ENCODE measurements at regions not wholly inside any gene's neighbourhood (a gene's known extent, or its start where the extent isn't known, plus 50 kb on each side); places are given as distances from the start of the nearest gene placed in this dataset.

- 77 to 84% methylated on average over 4 of the region's 4 CpGs for WGBS, 2 donors
- TF ChIP-seq CTCF (IDR thresholded peaks at IDR 0.05) (no peak), POLR2A (IDR thresholded peaks at IDR 0.05) (no peak)
Measured at GRCh38 chr1:224518528-224518927, 83.9 kb upstream of the WDR26 start.

GRCh38 chr1:224519874-224520273 lies 85.3 kb upstream of the WDR26 start:
- TF ChIP-seq POLR2A (IDR thresholded peaks at IDR 0.05) (no peak), CTCF (IDR thresholded peaks at IDR 0.05) (no peak)
- DNase-seq (ENCODE audit: low spot score in 2 of 2) = no peak
- H3K4me3 ChIP-seq (ENCODE audit: low read depth, poor library complexity, severe bottlenecking) = no peak overlapping the region
- intact Hi-C loops (cut with DNase I; ENCODE audit: low total_unique reads) = no loop called here

More at GRCh38 chr1:224518528-224518927, 83.9 kb upstream of the WDR26 start:
- intact Hi-C loops (cut with DNase I; ENCODE audit: low total_unique reads) = no loop called here
- DNase-seq (ENCODE audit: low spot score in 2 of 2) = no peak
- no peak overlapping the region for H3K4me3 ChIP-seq (ENCODE audit: low read depth, poor library complexity, severe bottlenecking)

- 95% methylated on average over 4 of the region's 4 CpGs for WGBS, 2 donors
- intact Hi-C loops (cut with DNase I; ENCODE audit: low total_unique reads) = no loop called here
Measured at GRCh38 chr1:224520808-224521207, 86.2 kb upstream of the WDR26 start.

GRCh38 chr1:224521904-224522734 lies 87.5 kb upstream of the WDR26 start:
- intact Hi-C loops (cut with DNase I; ENCODE audit: low total_unique reads) = no loop called here
- 37 to 45% methylated on average over 3 of the region's 3 CpGs for WGBS, 2 donors

More at GRCh38 chr1:224520808-224521207, 86.2 kb upstream of the WDR26 start:
- no peak overlapping the region for H3K4me3 ChIP-seq (ENCODE audit: low read depth, poor library complexity, severe bottlenecking)
- DNase-seq (ENCODE audit: low spot score in 2 of 2) = no peak
- no peak for TF ChIP-seq POLR2A (IDR thresholded peaks at IDR 0.05)
- no peak for TF ChIP-seq CTCF (IDR thresholded peaks at IDR 0.05)

GRCh38 chr1:224523676-224524075 lies 89.1 kb upstream of the WDR26 start:
- DNase-seq (ENCODE audit: low spot score in 2 of 2) = no peak
- intact Hi-C loops (cut with DNase I; ENCODE audit: low total_unique reads) = no loop called here
- no peak for TF ChIP-seq CTCF (IDR thresholded peaks at IDR 0.05)
- TF ChIP-seq POLR2A (IDR thresholded peaks at IDR 0.05) = no peak
- no peak overlapping the region for H3K4me3 ChIP-seq (ENCODE audit: low read depth, poor library complexity, severe bottlenecking)

More at GRCh38 chr1:224521904-224522734, 87.5 kb upstream of the WDR26 start:
- no peak for DNase-seq (ENCODE audit: low spot score in 2 of 2)
- no peak overlapping the region for H3K4me3 ChIP-seq (ENCODE audit: low read depth, poor library complexity, severe bottlenecking)
- TF ChIP-seq POLR2A (IDR thresholded peaks at IDR 0.05) (no peak), CTCF (IDR thresholded peaks at IDR 0.05) (no peak)

- 89 to 91% methylated on average over 4 of the region's 4 CpGs for WGBS, 2 donors
Measured at GRCh38 chr1:224524679-224525078, 90.1 kb upstream of the WDR26 start.

More at GRCh38 chr1:224524679-224525078, 90.1 kb upstream of the WDR26 start:
- no peak for DNase-seq (ENCODE audit: low spot score in 2 of 2)
- TF ChIP-seq CTCF (IDR thresholded peaks at IDR 0.05) (no peak), POLR2A (IDR thresholded peaks at IDR 0.05) (no peak)
- H3K4me3 ChIP-seq (ENCODE audit: low read depth, poor library complexity, severe bottlenecking) = no peak overlapping the region
- intact Hi-C loops (cut with DNase I; ENCODE audit: low total_unique reads) = no loop called here
